SK-N-SH treated with all-trans-retinoic acid at 6 μM for 48 hours (cell line): ENCODE measurements at regions not wholly inside any gene's neighbourhood (a gene's known extent, or its start where the extent isn't known, plus 50 kb on each side); places are given as distances from the start of the nearest gene placed in this dataset.

Experiments
- ATAC-seq: fragments of 200-7000 bp; cut with Tn5 transposase; 3 replicates; pipeline ENCODE4 v1.9.1; 2020; ENCODE audit warnings: mild to moderate bottlenecking, moderate library complexity
- ARNTL ChIP-seq: fragments of 450-650 bp; formaldehyde crosslinking; IDR thresholded peaks from 2 replicates; pipeline ENCODE4 v1.5.0; 2020; ENCODE audit warnings: low read depth, mild to moderate bottlenecking, moderate library complexity, borderline replicate concordance
- BACH2 ChIP-seq: fragments of 250-450 bp; sonication (Bioruptor Pico); IDR thresholded peaks from 2 replicates; pipeline ENCODE4 v1.9.0; 2021; ENCODE audit warnings: mild to moderate bottlenecking, borderline replicate concordance
- CSDC2 ChIP-seq: fragments of 250-450 bp; sonication (Bioruptor Pico); IDR thresholded peaks from 2 replicates; pipeline ENCODE4 v1.5.0; 2020; ENCODE audit warnings: mild to moderate bottlenecking, moderate library complexity
- ESRRG ChIP-seq: fragments of 250-450 bp; sonication (Bioruptor Pico); IDR thresholded peaks from 2 replicates; pipeline ENCODE4 v1.6.1; 2021; ENCODE audit warnings: mild to moderate bottlenecking
- GLIS3 ChIP-seq: fragments of 250-450 bp; sonication (Bioruptor Pico); IDR thresholded peaks from 2 replicates; pipeline ENCODE4 v1.5.0; 2020; ENCODE audit warnings: mild to moderate bottlenecking, moderate library complexity
- ISL1 ChIP-seq: fragments of 250-450 bp; sonication (Bioruptor Pico); IDR thresholded peaks from 2 replicates; pipeline ENCODE4 v2.1.2; 2022; ENCODE audit warnings: mild to moderate bottlenecking, moderate library complexity
- OSR1 ChIP-seq: fragments of 250-450 bp; sonication (Bioruptor Pico); IDR thresholded peaks from 2 replicates; pipeline ENCODE4 v1.8.0; 2022; ENCODE audit warnings: moderate library complexity, mild to moderate bottlenecking, inconsistent platforms
- PPARA ChIP-seq: fragments of 250-450 bp; sonication (Bioruptor Pico); IDR thresholded peaks from 2 replicates; pipeline ENCODE4 v1.5.0; 2020; ENCODE audit warnings: mild to moderate bottlenecking, borderline replicate concordance
- RARB ChIP-seq: fragments of 250-450 bp; sonication (Bioruptor Pico); IDR thresholded peaks from 2 replicates; pipeline ENCODE4 v1.8.0; 2021; ENCODE audit warnings: mild to moderate bottlenecking, moderate library complexity
- SNAI2 ChIP-seq: fragments of 250-450 bp; sonication (Bioruptor Pico); IDR thresholded peaks from 2 replicates; pipeline ENCODE4 v1.5.0; 2020; ENCODE audit warnings: mild to moderate bottlenecking, moderate library complexity
- TCF4 ChIP-seq: fragments of 250-450 bp; sonication (Bioruptor Pico); IDR thresholded peaks from 2 replicates; pipeline ENCODE4 v1.8.0; 2021; ENCODE audit warnings: mild to moderate bottlenecking, moderate library complexity, borderline replicate concordance
- TOX ChIP-seq: fragments of 250-450 bp; sonication (Bioruptor Pico); IDR thresholded peaks from 2 replicates; pipeline ENCODE4 v1.8.0; 2021; ENCODE audit warnings: mild to moderate bottlenecking, moderate library complexity, borderline replicate concordance
- ZC3H10 ChIP-seq: fragments of 250-450 bp; sonication (Bioruptor Pico); IDR thresholded peaks from 2 replicates; pipeline ENCODE4 v1.5.1; 2021; ENCODE audit warnings: mild to moderate bottlenecking, moderate library complexity
- ZFP30 ChIP-seq: fragments of 450-650 bp; formaldehyde crosslinking; IDR thresholded peaks from 2 replicates; pipeline ENCODE4 v1.5.0; 2022; ENCODE audit warnings: mild to moderate bottlenecking, moderate library complexity
- ZNF565 ChIP-seq: fragments of 450-650 bp; formaldehyde crosslinking; conservative IDR thresholded peaks from 2 replicates; pipeline ENCODE4 v1.5.0; 2020; ENCODE audit warnings: low read depth, mild to moderate bottlenecking, moderate library complexity
- TF ChIP-seq, protein P1 (sequence below): fragments of 250-450 bp; sonication (Bioruptor Pico); IDR thresholded peaks from 2 replicates; pipeline ENCODE4 v1.8.0; 2021; ENCODE audit warnings: low read depth, mild to moderate bottlenecking, moderate library complexity, borderline replicate concordance
- TF ChIP-seq, protein P2 (sequence below): fragments of 250-450 bp; sonication (Bioruptor Pico); IDR thresholded peaks from 2 replicates; pipeline ENCODE4 v1.5.1; 2021; ENCODE audit warnings: mild to moderate bottlenecking, moderate library complexity
- TF ChIP-seq, protein P3 (sequence below): fragments of 250-450 bp; sonication (Bioruptor Pico); IDR thresholded peaks from 2 replicates; pipeline ENCODE4 v1.5.0; 2020; ENCODE audit warnings: mild to moderate bottlenecking, moderate library complexity
- TF ChIP-seq, protein P4 (sequence below): fragments of 250-450 bp; sonication (Bioruptor Pico); IDR thresholded peaks from 2 replicates; pipeline ENCODE4 v1.8.0; 2020; ENCODE audit warnings: mild to moderate bottlenecking, moderate library complexity, borderline replicate concordance

DNA sequence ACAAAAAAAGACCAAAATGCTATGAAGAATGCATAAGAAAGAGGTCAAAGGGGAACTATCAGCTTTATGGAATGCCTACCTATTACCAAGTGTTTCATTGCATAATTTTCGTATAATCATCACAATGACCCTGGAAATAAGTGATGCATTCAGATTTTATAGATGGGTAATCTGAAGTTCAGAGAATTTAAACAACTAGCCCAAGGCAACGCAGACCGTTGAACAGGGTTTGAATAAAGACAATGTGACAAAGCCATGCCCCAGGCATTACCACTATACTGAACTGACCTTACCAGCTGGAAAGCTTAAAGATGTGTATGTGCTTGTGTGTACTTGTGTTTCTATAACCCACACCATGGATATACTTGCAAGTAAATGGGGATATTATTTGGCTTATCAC, 827.6 kb upstream of the ADGRL2 start (continued):
- TF ChIP-seq, protein P1, sequence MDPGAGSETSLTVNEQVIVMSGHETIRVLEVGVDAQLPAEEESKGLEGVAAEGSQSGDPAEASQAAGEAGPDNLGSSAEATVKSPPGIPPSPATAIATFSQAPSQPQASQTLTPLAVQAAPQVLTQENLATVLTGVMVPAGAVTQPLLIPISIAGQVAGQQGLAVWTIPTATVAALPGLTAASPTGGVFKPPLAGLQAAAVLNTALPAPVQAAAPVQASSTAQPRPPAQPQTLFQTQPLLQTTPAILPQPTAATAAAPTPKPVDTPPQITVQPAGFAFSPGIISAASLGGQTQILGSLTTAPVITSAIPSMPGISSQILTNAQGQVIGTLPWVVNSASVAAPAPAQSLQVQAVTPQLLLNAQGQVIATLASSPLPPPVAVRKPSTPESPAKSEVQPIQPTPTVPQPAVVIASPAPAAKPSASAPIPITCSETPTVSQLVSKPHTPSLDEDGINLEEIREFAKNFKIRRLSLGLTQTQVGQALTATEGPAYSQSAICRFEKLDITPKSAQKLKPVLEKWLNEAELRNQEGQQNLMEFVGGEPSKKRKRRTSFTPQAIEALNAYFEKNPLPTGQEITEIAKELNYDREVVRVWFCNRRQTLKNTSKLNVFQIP (CRISPR knock-in tag) = no peak
- TF ChIP-seq RARB (CRISPR knock-in tag) (no peak), TCF4 (CRISPR knock-in tag) (no peak), GLIS3 (no peak), ZNF565 (CRISPR knock-in tag) (no peak), ZFP30 (CRISPR knock-in tag) (no peak)

DNA sequence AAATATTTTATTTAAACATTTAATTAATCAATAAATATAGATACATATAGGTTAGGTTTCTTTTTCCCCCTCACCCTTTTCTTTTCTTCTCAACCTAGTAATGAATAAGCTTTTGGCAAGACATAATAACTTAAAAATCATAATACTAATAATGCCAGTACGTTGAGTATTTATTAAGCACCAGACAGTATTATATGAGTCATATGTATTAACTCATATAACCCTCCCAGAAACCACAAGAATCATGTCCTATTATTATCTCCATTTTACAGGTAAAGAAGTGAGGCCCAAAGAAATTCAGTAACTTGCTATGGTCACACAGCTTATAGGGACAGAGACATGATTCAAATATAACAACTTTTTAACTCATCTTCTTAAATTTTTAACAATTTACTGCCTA, 834.5 kb upstream of the ADGRL2 start:
- ATAC-seq = no peak
- TF ChIP-seq ISL1 (CRISPR knock-in tag) = no peak
- no peak for TF ChIP-seq SNAI2 (CRISPR knock-in tag)
- no peak for TF ChIP-seq OSR1 (CRISPR knock-in tag)
- TF ChIP-seq RARB (CRISPR knock-in tag) = no peak
- TF ChIP-seq GLIS3 = no peak
- no peak for TF ChIP-seq BACH2 (CRISPR knock-in tag)
- TF ChIP-seq PPARA = no peak
- no peak for TF ChIP-seq ZNF565 (CRISPR knock-in tag)

DNA sequence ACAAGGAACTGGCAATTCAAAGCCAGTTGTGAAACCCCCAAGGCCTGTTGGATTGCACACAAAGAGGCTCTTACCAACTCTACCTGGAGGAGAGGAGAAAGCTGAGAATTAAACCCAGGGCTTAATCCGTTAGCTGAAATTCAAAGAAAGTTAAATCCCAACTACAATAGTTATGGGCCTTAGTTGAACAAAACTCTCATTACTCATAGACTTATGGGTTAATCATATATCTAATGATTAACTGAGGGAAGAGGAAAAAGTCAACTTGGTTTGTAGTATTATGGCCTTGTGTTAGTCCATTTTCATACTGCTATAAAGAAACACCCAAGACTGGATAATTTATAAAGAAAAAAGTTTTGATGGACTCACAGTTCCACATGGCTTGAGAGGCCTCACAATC, 838.2 kb upstream of the ADGRL2 start:
- ATAC-seq = no peak
- TF ChIP-seq CSDC2 (no peak), ZNF565 (CRISPR knock-in tag) (no peak), ARNTL (no peak)
- TF ChIP-seq, protein P1 (CRISPR knock-in tag) = no peak

DNA sequence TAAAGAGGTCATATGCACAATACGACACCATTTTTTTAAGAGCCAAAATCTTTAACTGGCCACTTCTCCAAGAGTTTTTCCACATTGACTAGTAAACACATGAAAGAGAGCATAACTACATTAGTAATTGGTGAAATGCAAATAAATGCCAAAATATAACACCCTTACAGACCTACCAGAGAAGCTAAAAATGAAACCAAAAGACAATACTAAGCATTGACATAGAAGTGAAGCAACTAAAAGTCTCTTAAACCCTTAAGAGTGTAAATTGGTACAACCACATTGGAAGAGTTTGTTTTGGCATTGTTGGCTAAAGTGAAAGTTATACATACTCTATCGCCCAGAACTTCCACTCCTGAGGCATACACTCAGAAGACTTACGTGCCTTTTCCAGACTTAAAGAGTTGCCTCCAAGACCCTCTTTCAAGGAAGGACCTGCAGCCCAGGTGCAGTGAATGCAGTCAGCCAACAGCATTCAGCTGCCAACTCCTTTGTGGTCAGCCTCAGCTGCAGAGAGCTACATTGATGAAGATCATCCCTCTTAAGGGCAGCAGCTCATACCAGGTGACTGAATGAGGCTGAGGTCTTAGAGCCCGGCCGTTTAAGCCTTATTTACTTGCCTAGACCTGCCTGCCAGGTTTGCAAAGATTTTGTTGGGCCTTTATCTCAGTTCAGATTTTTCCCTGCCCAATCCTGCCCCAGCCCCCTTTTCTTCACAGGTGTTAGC, 839.1 kb upstream of the ADGRL2 start:
- ATAC-seq = no peak
- no peak for TF ChIP-seq TOX (CRISPR knock-in tag)
- no peak for TF ChIP-seq ISL1 (CRISPR knock-in tag)
- TF ChIP-seq, protein P2, sequence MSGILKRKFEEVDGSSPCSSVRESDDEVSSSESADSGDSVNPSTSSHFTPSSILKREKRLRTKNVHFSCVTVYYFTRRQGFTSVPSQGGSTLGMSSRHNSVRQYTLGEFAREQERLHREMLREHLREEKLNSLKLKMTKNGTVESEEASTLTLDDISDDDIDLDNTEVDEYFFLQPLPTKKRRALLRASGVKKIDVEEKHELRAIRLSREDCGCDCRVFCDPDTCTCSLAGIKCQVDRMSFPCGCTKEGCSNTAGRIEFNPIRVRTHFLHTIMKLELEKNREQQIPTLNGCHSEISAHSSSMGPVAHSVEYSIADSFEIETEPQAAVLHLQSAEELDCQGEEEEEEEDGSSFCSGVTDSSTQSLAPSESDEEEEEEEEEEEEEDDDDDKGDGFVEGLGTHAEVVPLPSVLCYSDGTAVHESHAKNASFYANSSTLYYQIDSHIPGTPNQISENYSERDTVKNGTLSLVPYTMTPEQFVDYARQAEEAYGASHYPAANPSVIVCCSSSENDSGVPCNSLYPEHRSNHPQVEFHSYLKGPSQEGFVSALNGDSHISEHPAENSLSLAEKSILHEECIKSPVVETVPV (CRISPR knock-in tag) = no peak
- no peak for TF ChIP-seq SNAI2 (CRISPR knock-in tag)
- TF ChIP-seq, protein P3, sequence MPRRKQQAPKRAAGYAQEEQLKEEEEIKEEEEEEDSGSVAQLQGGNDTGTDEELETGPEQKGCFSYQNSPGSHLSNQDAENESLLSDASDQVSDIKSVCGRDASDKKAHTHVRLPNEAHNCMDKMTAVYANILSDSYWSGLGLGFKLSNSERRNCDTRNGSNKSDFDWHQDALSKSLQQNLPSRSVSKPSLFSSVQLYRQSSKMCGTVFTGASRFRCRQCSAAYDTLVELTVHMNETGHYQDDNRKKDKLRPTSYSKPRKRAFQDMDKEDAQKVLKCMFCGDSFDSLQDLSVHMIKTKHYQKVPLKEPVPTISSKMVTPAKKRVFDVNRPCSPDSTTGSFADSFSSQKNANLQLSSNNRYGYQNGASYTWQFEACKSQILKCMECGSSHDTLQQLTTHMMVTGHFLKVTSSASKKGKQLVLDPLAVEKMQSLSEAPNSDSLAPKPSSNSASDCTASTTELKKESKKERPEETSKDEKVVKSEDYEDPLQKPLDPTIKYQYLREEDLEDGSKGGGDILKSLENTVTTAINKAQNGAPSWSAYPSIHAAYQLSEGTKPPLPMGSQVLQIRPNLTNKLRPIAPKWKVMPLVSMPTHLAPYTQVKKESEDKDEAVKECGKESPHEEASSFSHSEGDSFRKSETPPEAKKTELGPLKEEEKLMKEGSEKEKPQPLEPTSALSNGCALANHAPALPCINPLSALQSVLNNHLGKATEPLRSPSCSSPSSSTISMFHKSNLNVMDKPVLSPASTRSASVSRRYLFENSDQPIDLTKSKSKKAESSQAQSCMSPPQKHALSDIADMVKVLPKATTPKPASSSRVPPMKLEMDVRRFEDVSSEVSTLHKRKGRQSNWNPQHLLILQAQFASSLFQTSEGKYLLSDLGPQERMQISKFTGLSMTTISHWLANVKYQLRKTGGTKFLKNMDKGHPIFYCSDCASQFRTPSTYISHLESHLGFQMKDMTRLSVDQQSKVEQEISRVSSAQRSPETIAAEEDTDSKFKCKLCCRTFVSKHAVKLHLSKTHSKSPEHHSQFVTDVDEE (CRISPR knock-in tag) = no peak
- TF ChIP-seq RARB (CRISPR knock-in tag) = no peak
- no peak for TF ChIP-seq ZFP30 (CRISPR knock-in tag)
- TF ChIP-seq, protein P4, sequence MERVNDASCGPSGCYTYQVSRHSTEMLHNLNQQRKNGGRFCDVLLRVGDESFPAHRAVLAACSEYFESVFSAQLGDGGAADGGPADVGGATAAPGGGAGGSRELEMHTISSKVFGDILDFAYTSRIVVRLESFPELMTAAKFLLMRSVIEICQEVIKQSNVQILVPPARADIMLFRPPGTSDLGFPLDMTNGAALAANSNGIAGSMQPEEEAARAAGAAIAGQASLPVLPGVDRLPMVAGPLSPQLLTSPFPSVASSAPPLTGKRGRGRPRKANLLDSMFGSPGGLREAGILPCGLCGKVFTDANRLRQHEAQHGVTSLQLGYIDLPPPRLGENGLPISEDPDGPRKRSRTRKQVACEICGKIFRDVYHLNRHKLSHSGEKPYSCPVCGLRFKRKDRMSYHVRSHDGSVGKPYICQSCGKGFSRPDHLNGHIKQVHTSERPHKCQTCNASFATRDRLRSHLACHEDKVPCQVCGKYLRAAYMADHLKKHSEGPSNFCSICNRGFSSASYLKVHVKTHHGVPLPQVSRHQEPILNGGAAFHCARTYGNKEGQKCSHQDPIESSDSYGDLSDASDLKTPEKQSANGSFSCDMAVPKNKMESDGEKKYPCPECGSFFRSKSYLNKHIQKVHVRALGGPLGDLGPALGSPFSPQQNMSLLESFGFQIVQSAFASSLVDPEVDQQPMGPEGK (CRISPR knock-in tag) = no peak
- TF ChIP-seq BACH2 (CRISPR knock-in tag) = no peak
- no peak for TF ChIP-seq GLIS3
- TF ChIP-seq ESRRG (CRISPR knock-in tag) = no peak
- no peak for TF ChIP-seq ZC3H10 (CRISPR knock-in tag)
